GM18868 (cell line): ENCODE measurements at regions not wholly inside any gene's neighbourhood (a gene's known extent, or its start where the extent isn't known, plus 50 kb on each side); places are given as distances from the start of the nearest gene placed in this dataset.
A peak's percentile ranks its signal among the peaks of the same experiment; 100 is the strongest.
"Not testable (repeated sequence)": the region's sequence is repeated elsewhere in the genome, so short reads cannot be mapped to it uniquely, and the experiment has no call there.

Experiments
- ATAC-seq: cut with Tn5 transposase; IDR thresholded peaks from one replicate; pipeline ENCODE4 v1.9.1; 2021; ENCODE audit warnings: mild to moderate bottlenecking, moderate library complexity; ENCODE audit not compliant: unreplicated experiment

DNA sequence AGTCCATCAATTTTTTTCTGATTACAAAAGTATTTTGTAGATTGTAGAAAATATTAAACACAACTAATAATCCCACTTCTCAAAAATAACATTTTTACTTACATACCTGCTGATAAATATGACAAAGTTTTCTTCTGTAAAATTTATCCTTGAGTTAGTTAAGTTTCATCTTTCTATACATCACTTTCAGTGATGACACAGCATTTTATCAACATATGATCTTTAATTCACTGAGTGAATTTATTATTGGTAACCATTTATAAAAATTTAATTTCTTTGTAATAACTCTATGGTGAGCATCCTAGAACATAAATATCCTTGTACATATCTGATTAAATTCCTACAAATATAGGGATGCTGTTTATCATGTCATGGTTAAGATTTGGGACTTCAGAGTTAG is 385.0 kb upstream of the SLC35B3 start:
- ATAC-seq = no peak

- ATAC-seq = no peak
Measured at GRCh38 chr6:8819446-8819845, 384.1 kb upstream of the SLC35B3 start.

DNA sequence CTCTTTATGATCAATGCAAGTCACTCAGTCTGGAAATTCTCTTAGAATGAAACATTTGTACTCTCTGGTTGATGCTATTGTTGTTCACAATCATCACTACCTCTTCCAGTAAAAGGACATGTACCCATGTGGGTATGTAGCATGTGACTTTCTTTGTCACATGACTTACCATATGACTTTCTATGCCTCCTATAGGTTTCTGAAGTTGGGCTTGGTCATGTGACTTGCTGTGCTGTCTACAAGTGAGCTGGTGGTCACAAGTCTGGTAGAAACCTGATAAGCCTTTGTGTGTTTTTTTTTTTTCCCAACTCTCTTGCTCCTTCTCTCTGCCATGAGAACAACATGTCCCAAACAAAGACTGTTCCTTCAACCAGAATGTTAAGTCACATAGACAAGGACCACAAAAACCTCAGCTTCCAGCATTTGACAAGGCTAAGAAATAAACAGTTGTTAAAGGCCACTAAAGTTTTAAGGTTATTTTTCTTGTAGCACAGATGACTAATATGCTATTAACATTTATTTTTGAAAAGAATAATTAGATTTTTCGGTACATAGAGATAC is 379.2 kb upstream of the SLC35B3 start:
- ATAC-seq = no peak

- ATAC-seq = no peak
Measured at GRCh38 chr6:8810325-8810724, 375.0 kb upstream of the SLC35B3 start.

GRCh38 chr6:8809662-8810061 is 374.3 kb upstream of the SLC35B3 start:
- ATAC-seq = no peak

DNA sequence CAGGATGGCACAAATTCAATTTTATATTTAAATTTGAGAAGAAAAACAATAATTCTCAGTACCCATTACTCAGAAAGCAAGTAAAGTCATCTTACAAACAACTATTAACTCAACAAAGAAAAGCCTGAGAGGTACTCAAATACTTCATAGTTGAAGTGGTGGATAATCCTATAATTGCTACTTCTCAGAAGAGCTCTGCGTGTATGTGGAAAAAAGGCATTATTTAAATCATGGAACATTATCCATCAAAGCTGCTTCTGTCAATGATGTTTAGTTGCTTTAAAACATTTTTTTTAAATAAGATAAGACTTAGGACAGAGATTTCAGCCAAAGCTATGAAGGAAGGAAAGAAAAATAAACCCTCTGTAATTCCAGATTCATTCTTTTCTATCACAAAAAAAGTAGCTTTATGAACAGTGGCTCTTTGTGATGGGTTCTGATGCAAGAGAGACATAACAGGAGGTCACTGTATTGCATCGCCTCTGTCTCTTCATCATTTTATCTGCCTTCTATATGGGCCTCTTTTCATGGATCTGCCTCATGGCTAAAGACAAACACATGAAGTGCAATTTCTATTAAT is 367.9 kb upstream of the SLC35B3 start:
- ATAC-seq = no peak

GRCh38 chr6:8802397-8802796 is 367.1 kb upstream of the SLC35B3 start:
- ATAC-seq = not testable (repeated sequence)

GRCh38 chr6:8794420-8794819 is 359.1 kb upstream of the SLC35B3 start:
- no peak for ATAC-seq

DNA sequence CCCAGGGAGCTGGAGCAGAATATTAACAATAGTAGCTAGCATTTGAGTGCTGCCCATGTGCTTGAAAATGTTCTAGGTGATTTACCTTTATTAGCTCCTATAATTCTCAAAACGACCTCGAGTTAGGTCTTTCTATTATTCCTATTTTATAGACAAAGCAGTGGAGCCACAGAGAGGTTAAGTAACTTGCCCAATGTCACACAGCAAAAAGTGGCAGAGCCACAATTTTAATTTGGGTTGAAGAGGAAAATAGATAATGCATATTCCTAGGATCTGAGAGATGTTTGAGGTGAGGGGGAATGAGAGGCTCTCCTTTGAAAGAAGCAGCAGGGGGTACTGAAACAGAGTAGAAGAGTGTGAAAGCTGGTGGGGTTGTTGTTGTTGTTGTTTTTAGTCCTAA is 354.5 kb upstream of the SLC35B3 start:
- no peak for ATAC-seq

DNA sequence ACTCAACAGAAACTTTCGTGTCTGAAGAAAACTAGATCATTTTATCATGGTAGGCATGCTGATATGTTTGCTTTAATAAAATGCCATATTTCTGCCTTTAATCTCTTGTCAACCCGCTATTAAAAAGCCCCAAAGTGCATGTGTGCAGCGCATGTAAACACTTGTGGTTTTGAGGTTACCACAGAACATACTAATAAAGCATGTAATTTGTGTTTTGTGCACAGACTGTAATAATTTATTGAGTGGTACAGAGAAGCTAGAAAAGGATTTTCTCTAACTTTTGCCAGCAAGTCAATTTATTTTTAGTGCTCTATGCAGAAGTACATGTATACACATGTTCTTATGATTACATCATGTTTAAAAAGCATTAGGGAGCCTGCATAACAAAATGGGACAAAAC is 349.9 kb upstream of the SLC35B3 start:
- no peak for ATAC-seq

- no peak for ATAC-seq
Measured at GRCh38 chr6:8783191-8783590, 347.8 kb upstream of the SLC35B3 start.

DNA sequence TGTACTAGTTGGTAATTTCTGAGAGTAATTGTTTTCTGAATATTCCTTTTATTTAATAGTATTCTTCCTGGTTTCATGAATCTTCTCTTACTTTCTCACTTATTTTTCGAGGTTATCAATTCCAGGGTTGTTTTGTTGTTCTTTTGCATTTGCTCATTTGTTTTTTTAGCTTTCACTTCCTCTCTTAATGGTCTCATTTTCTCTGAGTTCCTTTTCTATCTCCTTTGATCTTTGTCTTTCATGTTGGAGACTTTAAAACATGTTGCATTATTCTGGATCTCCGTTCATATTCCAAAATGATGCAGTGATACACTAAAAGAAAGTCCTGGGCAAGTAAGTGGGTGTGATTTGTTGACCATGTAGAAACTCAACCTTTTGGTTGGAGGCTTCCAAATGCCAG is 345.3 kb upstream of the SLC35B3 start:
- no peak for ATAC-seq

- ATAC-seq = no peak
Measured at GRCh38 chr6:8764733-8765132, 329.4 kb upstream of the SLC35B3 start.

- no peak for ATAC-seq
Measured at GRCh38 chr6:8760951-8761350, 325.6 kb upstream of the SLC35B3 start.

DNA sequence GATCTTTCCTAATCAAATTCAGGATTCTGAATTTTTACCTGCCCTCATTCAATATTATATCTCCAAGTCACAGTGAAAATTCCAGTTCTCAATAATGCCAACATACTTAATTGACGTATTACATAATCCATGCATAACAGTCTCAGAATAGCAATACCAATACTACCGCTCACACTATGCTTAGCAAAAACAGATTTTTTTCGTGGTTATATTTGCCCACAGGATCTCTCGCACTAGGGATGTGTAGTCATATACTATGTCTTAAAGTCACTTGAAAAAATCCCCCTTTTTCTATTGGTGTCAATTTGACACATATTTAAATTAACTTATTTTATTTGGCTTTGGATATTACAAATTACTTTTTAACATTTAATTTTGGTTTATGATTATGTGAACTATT is 323.1 kb upstream of the SLC35B3 start:
- no peak for ATAC-seq

DNA sequence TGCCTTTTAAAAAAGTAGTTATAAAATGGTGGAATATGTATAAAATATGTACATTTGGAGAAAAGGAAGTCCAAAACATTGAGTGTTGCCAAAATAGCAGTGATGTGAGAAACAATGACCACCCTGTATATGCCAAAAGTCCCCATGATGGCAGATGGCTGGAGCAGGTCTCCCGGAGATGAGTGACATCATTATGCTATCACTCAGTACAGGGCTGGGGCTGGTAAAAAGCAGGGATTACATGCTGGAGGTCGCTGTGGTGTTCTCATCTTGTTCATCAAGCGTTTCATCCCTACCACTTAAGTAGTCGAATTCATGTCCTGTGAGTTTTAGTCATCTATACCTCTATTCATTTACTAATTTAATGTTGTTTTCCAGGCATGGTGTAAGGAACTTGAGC is 315.3 kb upstream of the SLC35B3 start:
- ATAC-seq = no peak

GRCh38 chr6:8749465-8749864 is 314.1 kb upstream of the SLC35B3 start:
- ATAC-seq = no peak

GRCh38 chr6:8743170-8743745 is 307.9 kb upstream of the SLC35B3 start:
- peak; percentile 89 for ATAC-seq

DNA sequence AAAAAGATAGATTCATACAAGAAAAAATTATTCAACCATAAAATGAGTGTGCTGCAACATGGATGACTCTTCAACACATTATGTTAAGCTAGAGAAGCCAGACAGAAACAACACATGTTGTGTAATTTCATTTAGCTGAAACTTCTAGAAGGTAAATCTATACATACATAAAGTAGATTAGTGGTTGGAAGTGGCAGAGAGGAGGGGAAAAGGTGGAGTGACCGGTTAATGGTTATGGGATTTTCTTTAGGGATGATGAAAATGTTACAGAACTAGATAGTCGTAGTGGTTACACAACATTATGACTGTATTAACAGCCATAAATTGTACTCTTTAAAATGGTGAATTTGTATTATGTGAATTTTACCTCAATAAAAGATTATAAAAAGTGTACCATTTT is 304.1 kb upstream of the SLC35B3 start:
- ATAC-seq = no peak

- no peak for ATAC-seq
Measured at GRCh38 chr6:8738951-8739350, 303.6 kb upstream of the SLC35B3 start.

GRCh38 chr6:8736156-8736895 is 301.0 kb upstream of the SLC35B3 start:
- ATAC-seq = no peak

DNA sequence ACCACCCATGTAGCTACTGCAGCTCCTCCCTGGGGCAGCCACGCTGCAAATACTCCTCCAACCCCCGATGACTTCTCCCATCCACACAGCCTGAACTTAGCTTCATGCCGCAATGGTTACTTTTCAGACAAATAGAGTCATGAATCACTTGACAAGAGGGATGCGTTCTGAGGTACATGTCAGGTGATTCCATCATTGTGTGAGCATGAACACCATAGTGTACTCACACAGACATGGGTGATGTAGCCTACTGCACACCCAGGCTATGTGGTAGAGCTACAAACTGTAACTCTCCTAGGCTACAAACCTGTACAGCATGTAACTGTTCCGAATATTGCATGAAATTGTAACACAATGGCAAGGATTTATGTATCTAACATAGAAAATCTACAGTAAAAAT is 298.5 kb upstream of the SLC35B3 start:
- ATAC-seq = no peak
